Endometrium (tissue), 2 donors: ENCODE measurements at regions not wholly inside any gene's neighbourhood (a gene's known extent, or its start where the extent isn't known, plus 50 kb on each side); places are given as distances from the start of the nearest gene placed in this dataset.

Experiments used
- FAIRE-seq: peaks from 2 replicates; lab custom pipeline; 2012; peaks lifted over from hg19 to GRCh38; lab: Jason Lieb, UNC
- donor health status: control.
- donor health status: control.

DNA sequence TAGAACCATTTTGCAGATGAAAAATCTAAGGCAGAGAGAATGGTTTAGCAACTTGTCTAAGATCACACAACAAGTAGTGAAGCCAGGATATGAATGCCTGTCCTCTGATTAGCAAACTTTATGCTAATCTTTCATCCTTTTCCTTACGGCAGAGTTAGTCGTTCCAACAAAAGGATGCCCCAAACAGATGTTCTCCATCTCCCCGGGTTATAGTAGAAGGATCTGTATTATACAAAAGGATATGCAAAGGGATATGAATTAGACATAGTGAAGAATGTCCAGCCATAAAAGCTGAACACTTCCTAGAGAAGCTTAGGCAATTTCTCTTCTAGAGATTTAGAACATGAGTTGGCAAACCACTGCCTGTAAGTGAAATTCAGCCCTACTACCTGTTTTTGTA lies 291.6 kb upstream of the DUSP10 start:
- FAIRE-seq: no peak

DNA sequence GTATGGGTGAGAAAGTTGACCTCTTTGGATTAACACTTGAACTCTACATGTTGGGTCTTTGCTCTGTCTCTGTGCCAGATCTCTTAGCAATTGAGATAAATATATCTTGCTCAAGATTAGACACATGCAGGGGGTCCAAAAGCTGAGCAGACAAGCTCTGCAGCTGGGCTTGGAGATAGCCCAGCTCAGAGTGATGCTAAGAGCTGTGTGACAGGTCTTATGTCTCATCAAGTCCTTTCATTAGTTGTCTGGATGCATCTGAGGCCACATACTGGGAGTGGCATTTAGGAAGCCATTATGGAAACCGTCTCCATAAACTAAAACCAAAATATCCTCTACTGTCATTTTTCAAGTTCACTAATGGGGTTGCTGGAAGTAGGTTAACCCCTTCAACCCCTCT lies 289.4 kb upstream of the DUSP10 start:
- no peak for FAIRE-seq

DNA sequence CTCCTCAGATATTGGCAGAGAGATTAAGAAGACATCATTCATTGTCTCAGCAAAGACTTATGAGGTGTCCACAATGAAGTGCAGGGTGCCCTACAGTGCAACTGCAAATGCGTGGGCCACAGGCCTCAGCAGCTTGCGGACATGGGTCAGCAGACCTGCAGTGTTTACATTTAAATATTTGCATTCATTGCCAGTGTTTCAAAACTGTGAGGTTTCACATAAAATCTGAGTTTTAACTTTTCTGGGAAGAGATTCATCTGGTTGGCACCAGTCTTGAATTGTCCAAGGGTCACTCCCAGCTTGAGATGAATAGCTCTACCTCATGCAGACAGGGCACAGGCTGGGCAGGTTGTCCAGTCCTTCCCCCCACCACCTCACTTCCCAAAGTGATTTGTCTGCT lies 286.8 kb upstream of the DUSP10 start:
- FAIRE-seq: no peak

- FAIRE-seq: no peak
These were observed 286.2 kb upstream of the DUSP10 start for GRCh38 chr1:222028116-222028515.

DNA sequence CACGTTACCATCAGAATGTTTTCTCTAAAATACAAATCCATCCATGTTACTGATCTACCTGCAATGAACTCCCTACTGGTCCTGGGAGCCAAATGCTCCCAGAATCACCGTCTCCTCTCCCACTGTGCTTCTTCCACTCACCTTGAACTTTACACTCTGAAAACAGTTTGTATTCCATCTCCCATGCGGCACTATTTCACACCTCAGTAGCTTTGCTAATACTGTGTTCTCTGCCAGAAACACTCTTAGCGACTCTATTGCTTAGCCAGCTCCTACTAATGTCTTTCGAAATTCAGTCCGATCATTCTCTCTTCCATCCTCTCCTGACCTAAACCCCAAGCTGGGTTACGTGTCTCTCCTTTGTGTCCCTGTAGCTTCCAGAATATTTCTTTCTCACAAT lies 284.4 kb upstream of the DUSP10 start:
- no peak for FAIRE-seq

GRCh38 chr1:222023025-222023424 lies 281.1 kb upstream of the DUSP10 start:
- FAIRE-seq: no peak

DNA sequence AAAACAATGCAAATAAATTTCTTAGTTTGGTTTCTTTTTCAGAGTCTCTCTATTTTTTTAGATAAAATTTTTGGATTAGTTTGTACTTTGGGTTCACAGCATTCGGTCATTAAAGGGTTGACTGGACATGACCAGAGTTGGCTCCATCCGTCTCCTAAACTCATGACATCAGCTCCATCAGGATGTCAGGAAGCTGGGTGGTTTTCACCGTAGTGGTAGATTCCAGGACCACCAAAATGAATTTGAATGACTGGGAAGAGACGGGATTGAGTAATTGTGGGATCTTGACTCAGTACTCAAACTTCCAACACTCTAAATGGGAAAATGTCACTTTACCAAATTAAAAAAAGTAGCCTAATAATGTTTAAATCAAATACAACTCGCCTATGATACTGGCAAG lies 279.2 kb upstream of the DUSP10 start:
- FAIRE-seq: no peak

DNA sequence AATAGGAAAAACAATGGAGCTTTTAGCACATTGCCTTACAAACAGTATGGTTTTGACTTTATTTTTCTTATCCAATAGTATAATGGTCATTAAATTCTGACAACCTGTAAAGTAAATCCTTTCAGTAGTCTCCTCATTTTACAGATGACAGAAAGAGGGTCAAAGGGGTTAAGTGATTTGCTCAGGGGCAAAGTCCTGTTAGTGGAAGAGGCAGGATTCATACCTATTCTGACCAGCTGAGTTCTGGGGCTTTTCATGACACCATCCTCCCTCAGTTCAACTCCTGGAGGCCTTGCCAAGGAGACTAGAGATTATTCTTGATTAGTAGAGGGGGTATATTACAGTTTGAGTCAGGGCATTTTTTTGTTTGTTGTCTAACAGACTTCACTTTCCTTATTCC lies 278.7 kb upstream of the DUSP10 start:
- FAIRE-seq: no peak

GRCh38 chr1:222019029-222019428 lies 277.1 kb upstream of the DUSP10 start:
- FAIRE-seq: no peak

GRCh38 chr1:222018041-222018440 lies 276.2 kb upstream of the DUSP10 start:
- FAIRE-seq: no peak

- no peak for FAIRE-seq
These were observed 273.8 kb upstream of the DUSP10 start for GRCh38 chr1:222015686-222016085.

GRCh38 chr1:222014001-222014400 lies 272.1 kb upstream of the DUSP10 start:
- no peak for FAIRE-seq

GRCh38 chr1:222012816-222013215 lies 270.9 kb upstream of the DUSP10 start:
- FAIRE-seq: no peak

GRCh38 chr1:222010306-222010705 lies 268.4 kb upstream of the DUSP10 start:
- FAIRE-seq: no peak

DNA sequence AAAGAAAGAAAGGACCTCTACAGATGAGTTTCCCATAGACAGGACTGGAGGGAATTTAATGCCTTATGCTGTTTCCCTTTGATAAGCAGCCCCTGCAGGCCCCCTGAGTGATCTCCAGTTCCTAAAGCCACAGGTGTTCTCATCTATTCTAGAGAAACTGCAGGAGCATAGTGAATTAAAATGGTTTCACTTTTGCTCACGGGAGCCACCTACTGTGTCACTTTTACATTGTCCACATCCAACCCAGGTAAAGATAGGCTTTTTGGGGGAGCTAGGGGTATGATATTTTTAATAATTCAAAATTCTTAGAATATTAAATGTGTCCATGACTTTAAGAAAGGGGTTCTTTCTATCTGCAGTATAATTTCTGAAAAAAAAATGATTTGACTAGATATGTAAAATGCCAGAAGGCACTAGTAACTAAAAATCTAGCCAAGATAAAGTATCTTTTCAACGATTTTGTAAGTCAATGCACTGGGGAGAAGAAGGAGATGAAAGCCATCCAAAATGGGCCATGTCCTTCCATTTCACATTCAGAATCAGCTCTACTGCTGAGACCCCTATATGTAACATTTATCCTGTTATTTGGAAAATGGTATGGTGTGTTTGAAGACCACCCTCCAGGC lies 267.3 kb upstream of the DUSP10 start:
- FAIRE-seq: no peak

DNA sequence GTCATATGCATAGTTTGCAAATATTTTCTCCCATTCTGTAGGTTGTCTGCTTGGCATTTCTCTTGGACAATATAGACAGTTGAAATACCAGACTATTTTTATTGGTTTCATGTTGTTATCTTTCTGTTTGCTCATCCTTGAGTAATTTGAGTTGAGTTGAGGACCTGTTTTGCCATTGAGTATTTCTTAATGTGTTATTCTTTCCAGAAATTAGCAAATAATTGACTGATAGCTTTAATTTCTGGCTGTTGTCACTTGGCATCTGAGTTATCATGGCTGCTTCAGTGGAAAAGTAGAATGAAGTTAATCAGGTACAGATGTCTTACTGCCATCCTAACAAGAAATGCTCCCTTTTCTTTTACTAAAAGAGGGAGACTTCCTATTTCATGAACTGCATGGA lies 264.8 kb upstream of the DUSP10 start:
- FAIRE-seq: no peak

GRCh38 chr1:222004784-222005183 lies 262.9 kb upstream of the DUSP10 start:
- no peak for FAIRE-seq

DNA sequence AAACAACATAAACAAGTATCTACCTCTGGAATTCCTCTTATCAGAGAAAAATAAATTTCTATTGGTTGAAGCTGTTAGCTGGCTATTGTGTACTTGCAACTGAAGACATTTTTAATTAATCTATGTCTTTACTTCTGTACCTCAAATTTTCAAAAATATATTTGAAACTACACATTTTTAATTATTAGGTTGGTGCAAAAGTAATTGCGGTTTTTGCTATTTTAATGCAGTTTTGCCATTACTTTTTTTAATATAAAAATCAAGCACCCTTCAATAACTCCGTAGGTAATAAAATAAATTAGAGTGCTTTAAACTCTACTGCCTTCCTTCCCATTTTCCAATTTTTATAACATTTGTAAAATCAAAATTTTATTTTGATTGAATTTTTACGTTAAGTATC lies 262.1 kb upstream of the DUSP10 start:
- FAIRE-seq: no peak

DNA sequence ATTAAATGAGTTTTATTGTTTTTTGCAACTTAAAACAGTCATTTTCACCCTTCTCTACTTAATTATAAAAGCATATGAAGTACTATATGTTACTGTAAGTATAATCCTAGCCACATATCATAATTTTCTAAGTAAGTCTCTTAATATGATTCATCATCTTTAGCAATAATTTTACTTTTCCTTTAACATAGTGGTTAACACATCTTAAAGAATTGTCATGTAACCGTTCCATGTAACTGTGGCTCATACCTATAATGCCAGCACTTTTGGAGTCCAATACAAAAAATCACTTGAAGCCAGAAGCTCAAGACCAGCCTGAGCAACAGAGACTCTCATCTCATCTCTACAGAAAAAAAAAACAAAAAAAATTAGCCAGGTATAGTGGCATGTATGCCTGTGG lies 260.6 kb upstream of the DUSP10 start:
- peak; percentile 53 for FAIRE-seq

GRCh38 chr1:222000131-222000530 lies 258.2 kb upstream of the DUSP10 start:
- no peak for FAIRE-seq

DNA sequence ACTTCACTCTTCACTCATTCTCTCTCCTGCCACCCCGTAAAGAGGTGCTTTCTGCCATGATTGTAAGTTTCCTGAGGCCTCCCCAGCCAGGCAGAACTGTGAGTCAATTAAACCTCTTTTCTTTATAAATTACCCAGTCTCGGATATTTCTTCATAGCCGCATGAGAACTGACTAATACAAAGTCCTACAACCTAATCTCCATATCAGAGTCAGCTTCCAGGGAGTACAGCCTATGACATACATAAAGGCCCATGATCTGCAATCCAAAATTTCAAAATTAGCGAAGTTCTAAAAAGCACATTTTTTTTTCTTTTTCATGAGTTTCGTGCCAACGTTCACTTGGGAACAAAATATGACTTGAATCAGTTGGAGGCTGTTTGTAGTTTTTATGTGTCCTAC lies 256.9 kb upstream of the DUSP10 start:
- FAIRE-seq: no peak

GRCh38 chr1:221998186-221998612 lies 256.3 kb upstream of the DUSP10 start:
- FAIRE-seq: no peak

DNA sequence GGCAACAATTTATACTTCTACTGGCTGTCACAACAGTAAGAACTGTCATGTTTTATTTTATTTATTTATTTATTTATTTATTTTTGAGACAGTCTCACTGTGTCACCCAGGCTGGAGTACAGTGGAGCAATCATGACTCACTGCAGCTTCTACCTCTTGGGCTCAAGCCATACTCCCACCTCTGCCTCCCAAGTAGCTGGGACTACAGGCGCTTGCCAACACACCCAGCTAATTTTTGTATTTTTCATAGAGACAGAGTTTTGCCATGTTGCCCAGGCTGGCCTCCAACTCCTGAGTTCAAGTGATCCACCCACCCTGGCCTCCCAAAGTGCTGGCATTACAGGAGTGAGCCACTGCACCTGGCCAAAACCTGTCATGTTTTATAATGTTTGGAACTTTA lies 255.1 kb upstream of the DUSP10 start:
- FAIRE-seq: peak; percentile 63

GRCh38 chr1:221994939-221995338 lies 253.1 kb upstream of the DUSP10 start:
- FAIRE-seq: no peak

GRCh38 chr1:221994274-221994698 lies 252.4 kb upstream of the DUSP10 start:
- no peak for FAIRE-seq
